Thyroid gland (tissue), 4 donors: ENCODE measurements at regions not wholly inside any gene's neighbourhood (a gene's known extent, or its start where the extent isn't known, plus 50 kb on each side); places are given as distances from the start of the nearest gene placed in this dataset.

Experiments
- POLR2A ChIP-seq, 2 donors: fragments of 450-650 bp; IDR thresholded peaks; one replicate each; pipeline ENCODE4 v1.6.1; 2017; ENCODE audit warnings: antibody characterized with exemption in 2 of 2, mild to moderate bottlenecking in 2 of 2, moderate library complexity in 1 of 2
- TF ChIP-seq, protein P1 (sequence below), 6 experiments: fragments of 200-600 bp in 3 of 6; fragments of 450-650 bp in 3 of 6; sonication (generic) in 3 of 6; IDR thresholded peaks; one replicate each; pipeline ENCODE4 v1.5.1; 2016 to 2019; ENCODE audit warnings: antibody characterized with exemption in 6 of 6, mild to moderate bottlenecking in 2 of 6, inconsistent platforms in 1 of 6, moderate library complexity in 1 of 6

DNA sequence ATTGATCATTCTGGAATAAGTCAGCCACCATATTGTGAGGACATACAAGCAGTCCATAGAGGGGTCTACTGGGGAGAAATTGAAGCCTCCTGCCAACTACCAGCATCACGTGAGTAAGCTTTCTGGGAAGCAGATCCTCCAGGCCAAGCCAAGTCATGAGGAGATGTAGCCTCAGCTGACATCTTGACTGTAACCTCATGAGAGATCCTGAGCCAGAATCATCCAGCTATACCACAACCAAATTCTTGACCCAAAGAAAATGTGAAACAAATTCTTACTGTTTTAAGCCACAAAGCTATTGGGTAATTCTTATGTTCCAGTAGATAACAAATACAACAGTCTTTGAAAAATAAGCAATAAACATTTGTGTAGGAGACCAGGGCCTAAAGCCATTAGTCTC lies 479.4 kb upstream of the DCN start:
- TF ChIP-seq POLR2A (IDR thresholded peaks at IDR 0.05): no peak
- TF ChIP-seq, protein P1, sequence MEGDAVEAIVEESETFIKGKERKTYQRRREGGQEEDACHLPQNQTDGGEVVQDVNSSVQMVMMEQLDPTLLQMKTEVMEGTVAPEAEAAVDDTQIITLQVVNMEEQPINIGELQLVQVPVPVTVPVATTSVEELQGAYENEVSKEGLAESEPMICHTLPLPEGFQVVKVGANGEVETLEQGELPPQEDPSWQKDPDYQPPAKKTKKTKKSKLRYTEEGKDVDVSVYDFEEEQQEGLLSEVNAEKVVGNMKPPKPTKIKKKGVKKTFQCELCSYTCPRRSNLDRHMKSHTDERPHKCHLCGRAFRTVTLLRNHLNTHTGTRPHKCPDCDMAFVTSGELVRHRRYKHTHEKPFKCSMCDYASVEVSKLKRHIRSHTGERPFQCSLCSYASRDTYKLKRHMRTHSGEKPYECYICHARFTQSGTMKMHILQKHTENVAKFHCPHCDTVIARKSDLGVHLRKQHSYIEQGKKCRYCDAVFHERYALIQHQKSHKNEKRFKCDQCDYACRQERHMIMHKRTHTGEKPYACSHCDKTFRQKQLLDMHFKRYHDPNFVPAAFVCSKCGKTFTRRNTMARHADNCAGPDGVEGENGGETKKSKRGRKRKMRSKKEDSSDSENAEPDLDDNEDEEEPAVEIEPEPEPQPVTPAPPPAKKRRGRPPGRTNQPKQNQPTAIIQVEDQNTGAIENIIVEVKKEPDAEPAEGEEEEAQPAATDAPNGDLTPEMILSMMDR (IDR thresholded peaks at IDR 0.05): no peak
